ENCODE measurements at regions not wholly inside any gene's neighbourhood (a gene's known extent, or its start where the extent isn't known, plus 50 kb on each side); places are given as distances from the start of the nearest gene placed in this dataset.

- ATAC-seq (no peak), DNase-seq (no peak)
- intact Hi-C loops (cut with DNase I, micrococcal nuclease), result no loop called here
- Histone ChIP-seq H3K36me3 (ENCODE audit: low read depth) (no peaks in the 10 kb centered on the region), H3K9me3 (no peaks in the 10 kb centered on the region), H3K4me3 (no peak overlapping the region), H3K4me1 (ENCODE audit: low read depth) (no peaks in the 10 kb centered on the region)
- TF ChIP-seq CTCF (IDR thresholded peaks at IDR 0.05), result no peak
These were observed 610.2 kb upstream of the SYT4 start for GRCh38 chr18:43887491-43887890.

GRCh38 chr18:43888598-43888997 is 611.3 kb upstream of the SYT4 start:
- ATAC-seq, result no peak
- intact Hi-C loops (cut with DNase I, micrococcal nuclease), result no loop called here
- no peak overlapping the region for H3K4me3 ChIP-seq
- H3K9me3 ChIP-seq, result no peaks in the 10 kb centered on the region
- TF ChIP-seq CTCF (IDR thresholded peaks at IDR 0.05), result no peak
- no peak for DNase-seq
- no peaks in the 10 kb centered on the region for H3K4me1 ChIP-seq (ENCODE audit: low read depth)
- no peaks in the 10 kb centered on the region for H3K36me3 ChIP-seq (ENCODE audit: low read depth)

- no peaks in the 10 kb centered on the region for H3K36me3 ChIP-seq (ENCODE audit: low read depth)
- no peaks in the 10 kb centered on the region for H3K4me1 ChIP-seq (ENCODE audit: low read depth)
- DNase-seq (no peak), ATAC-seq (no peak)
- no peaks in the 10 kb centered on the region for H3K9me3 ChIP-seq
- no peak overlapping the region for H3K4me3 ChIP-seq
- TF ChIP-seq CTCF (IDR thresholded peaks at IDR 0.05), result no peak
- intact Hi-C loops (cut with DNase I, micrococcal nuclease), result no loop called here
These were observed 615.8 kb upstream of the SYT4 start for GRCh38 chr18:43893001-43893637.

- no peak for TF ChIP-seq CTCF (IDR thresholded peaks at IDR 0.05)
- Histone ChIP-seq H3K9me3 (no peaks in the 10 kb centered on the region), H3K4me3 (no peak overlapping the region), H3K36me3 (ENCODE audit: low read depth) (no peaks in the 10 kb centered on the region), H3K4me1 (ENCODE audit: low read depth) (no peaks in the 10 kb centered on the region)
- no peak for ATAC-seq
- intact Hi-C loops (cut with DNase I, micrococcal nuclease), result no loop called here
- no peak for DNase-seq
These were observed 627.0 kb upstream of the SYT4 start for GRCh38 chr18:43904209-43904837.

- Histone ChIP-seq H3K4me3 (no peak overlapping the region), H3K4me1 (ENCODE audit: low read depth) (no peaks in the 10 kb centered on the region), H3K36me3 (ENCODE audit: low read depth) (no peaks in the 10 kb centered on the region), H3K9me3 (no peaks in the 10 kb centered on the region)
- no peak for DNase-seq
- TF ChIP-seq CTCF (IDR thresholded peaks at IDR 0.05), result no peak
- intact Hi-C loops (cut with DNase I, micrococcal nuclease), result no loop called here
- ATAC-seq, result no peak
These were observed 636.7 kb upstream of the SYT4 start for GRCh38 chr18:43914018-43914417.
